ENCODE measurements at regions not wholly inside any gene's neighbourhood (a gene's known extent, or its start where the extent isn't known, plus 50 kb on each side); places are given as distances from the start of the nearest gene placed in this dataset.

DNA sequence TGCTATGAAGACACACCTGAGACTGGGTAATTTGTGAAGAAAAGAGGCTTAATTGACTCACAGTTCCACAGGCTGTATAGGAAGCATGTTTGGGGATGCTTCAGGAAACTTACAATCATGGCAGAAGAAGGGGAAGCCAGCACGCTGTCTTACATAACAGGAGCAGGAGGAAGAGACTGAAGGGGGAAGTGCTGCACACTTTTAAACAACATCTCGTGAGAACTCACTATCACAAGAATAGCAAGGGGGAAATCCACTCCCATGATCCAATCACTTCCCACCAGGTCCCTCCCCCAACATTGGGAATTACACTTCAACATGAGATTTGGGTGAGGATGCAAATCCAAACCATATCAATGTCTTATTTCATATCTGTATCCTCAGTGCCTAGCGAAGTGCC lies 307.2 kb downstream of the ATP23 start:
- peaks cover 0 to 16% (median 0%) of the 10 kb centered on the region in 11 experiments; a peak in 5 of 22 replicates for H3K9me3 ChIP-seq (replicated peaks in 1 of 11)
- H3K36me3 ChIP-seq: no peaks in the 10 kb centered on the region
- no peak for TF ChIP-seq Cebpa-rat (IDR thresholded peaks at IDR 0.05)
- peak overlapping the region in 2 of 11 experiments; percentile 26 to 28; a peak in 2 of 22 replicates for H3K4me2 ChIP-seq
- H4K20me1 ChIP-seq: no peaks in the 10 kb centered on the region
- H3K27me3 ChIP-seq: no peaks in the 10 kb centered on the region
- peaks cover 0 to 18% (median 9%) of the 10 kb centered on the region in 10 experiments; a peak in 13 of 20 replicates for H3K4me1 ChIP-seq
- no peak overlapping the region for H3K27ac ChIP-seq
- H3K9ac ChIP-seq: no peak overlapping the region
- no peak overlapping the region for H3K4me3 ChIP-seq

DNA sequence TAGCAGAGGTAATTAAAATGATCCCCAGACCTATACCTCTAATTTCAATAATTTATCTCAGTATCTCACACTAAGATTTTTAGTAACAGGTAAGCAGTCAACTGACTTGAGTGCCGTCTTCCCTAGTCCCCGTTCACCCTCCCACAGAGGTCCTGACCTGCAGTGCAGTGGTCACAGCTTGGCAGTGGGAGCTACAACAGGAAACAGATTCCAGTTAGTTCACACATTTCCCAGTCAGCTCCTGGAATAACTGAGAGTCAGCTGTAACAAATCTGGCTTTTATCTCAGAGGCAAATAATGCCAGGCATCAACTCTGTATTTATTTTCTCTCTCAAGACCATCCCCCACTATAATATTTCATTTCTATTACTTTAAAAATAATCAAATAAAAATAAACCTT lies 308.2 kb downstream of the ATP23 start:
- no peaks in the 10 kb centered on the region for H3K36me3 ChIP-seq
- no peak overlapping the region for H3K4me2 ChIP-seq
- TF ChIP-seq Cebpa-rat (IDR thresholded peaks at IDR 0.05): no peak
- H3K27ac ChIP-seq: no peak overlapping the region
- no peak overlapping the region for H3K9ac ChIP-seq
- no peaks in the 10 kb centered on the region for H4K20me1 ChIP-seq
- peaks cover 0 to 18% (median 9%) of the 10 kb centered on the region in 10 experiments; a peak in 13 of 20 replicates for H3K4me1 ChIP-seq
- H3K4me3 ChIP-seq: no peak overlapping the region
- no peaks in the 10 kb centered on the region for H3K27me3 ChIP-seq
- H3K9me3 ChIP-seq (replicated peaks in 1 of 11): peaks cover 0 to 16% (median 0%) of the 10 kb centered on the region in 11 experiments; a peak in 5 of 22 replicates

- H3K27me3 ChIP-seq: no peaks in the 10 kb centered on the region
- no peak overlapping the region for H3K9ac ChIP-seq
- H3K36me3 ChIP-seq: no peaks in the 10 kb centered on the region
- H3K9me3 ChIP-seq (replicated peaks in 1 of 11): peaks cover 0 to 16% (median 0%) of the 10 kb centered on the region in 11 experiments; a peak in 5 of 22 replicates
- H3K4me2 ChIP-seq: no peak overlapping the region
- H3K27ac ChIP-seq: no peak overlapping the region
- no peak for TF ChIP-seq Cebpa-rat (IDR thresholded peaks at IDR 0.05)
- peaks cover 0 to 18% (median 9%) of the 10 kb centered on the region in 10 experiments; a peak in 13 of 20 replicates for H3K4me1 ChIP-seq
- H3K4me3 ChIP-seq: no peak overlapping the region
- H4K20me1 ChIP-seq: no peaks in the 10 kb centered on the region
Measured at GRCh38 chr12:58250077-58250476, 308.7 kb downstream of the ATP23 start.

DNA sequence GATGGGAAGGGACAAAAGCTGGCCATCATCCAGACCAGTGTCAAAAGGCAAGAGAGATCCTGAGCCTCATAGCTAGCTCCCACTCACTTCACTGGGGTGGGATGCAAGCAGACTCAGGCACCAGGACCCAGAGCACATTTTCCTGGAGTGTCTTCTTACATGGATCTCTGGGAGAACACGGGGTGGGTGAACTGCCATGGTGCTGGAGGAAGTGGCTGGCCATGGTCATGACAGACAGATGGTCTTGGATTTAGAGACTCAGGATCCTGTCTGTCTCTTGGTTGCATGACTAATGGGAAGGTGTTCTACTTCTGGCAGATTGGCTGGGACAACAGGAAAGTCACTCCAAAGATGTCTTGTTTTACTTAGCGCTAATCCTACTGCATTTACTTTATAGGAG lies 311.5 kb downstream of the ATP23 start:
- Histone ChIP-seq H3K36me3 (no peaks in the 10 kb centered on the region), H3K4me3 (no peak overlapping the region), H3K27me3 (no peaks in the 10 kb centered on the region), H3K4me1 (peaks cover 0 to 18% (median 9%) of the 10 kb centered on the region in 10 experiments; a peak in 13 of 20 replicates), H3K27ac (no peak overlapping the region), H3K4me2 (peak overlapping the region in 8 of 11 experiments; percentile 21 to 53 (median 39); a peak in 16 of 22 replicates), H3K9ac (no peak overlapping the region), H4K20me1 (no peaks in the 10 kb centered on the region), H3K9me3 (replicated peaks in 1 of 11) (peaks cover 0 to 13% (median 0%) of the 10 kb centered on the region in 11 experiments; a peak in 5 of 22 replicates)
- no peak for TF ChIP-seq Cebpa-rat (IDR thresholded peaks at IDR 0.05)

DNA sequence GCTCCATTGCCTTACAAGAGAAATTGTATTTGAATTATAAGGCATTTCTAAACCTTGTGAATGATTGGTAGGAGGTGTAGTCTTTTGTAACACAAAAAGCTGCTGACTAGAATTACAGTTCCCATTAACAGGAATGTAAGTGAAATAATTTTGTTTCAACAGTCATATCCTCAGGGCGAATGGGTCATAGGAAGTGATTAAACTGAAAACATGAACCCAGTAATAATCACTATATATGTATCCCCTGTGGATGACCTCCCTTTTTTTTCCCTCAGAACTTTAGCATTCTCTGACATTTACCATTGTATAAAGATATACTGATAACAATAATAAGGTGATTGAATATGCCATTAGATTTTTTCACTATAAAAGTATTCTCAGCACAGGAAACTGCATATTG lies 312.3 kb downstream of the ATP23 start:
- Histone ChIP-seq H3K4me2 (no peak overlapping the region), H3K27me3 (no peaks in the 10 kb centered on the region), H3K36me3 (no peaks in the 10 kb centered on the region), H3K9ac (no peak overlapping the region), H3K4me3 (no peak overlapping the region), H3K4me1 (peaks cover 3 to 11% (median 9%) of the 10 kb centered on the region in 10 experiments; a peak in 13 of 20 replicates), H3K27ac (no peak overlapping the region), H3K9me3 (replicated peaks in 1 of 11) (peaks cover 0 to 7% (median 0%) of the 10 kb centered on the region in 11 experiments; a peak in 5 of 22 replicates), H4K20me1 (no peaks in the 10 kb centered on the region)
- TF ChIP-seq Cebpa-rat (IDR thresholded peaks at IDR 0.05): no peak

DNA sequence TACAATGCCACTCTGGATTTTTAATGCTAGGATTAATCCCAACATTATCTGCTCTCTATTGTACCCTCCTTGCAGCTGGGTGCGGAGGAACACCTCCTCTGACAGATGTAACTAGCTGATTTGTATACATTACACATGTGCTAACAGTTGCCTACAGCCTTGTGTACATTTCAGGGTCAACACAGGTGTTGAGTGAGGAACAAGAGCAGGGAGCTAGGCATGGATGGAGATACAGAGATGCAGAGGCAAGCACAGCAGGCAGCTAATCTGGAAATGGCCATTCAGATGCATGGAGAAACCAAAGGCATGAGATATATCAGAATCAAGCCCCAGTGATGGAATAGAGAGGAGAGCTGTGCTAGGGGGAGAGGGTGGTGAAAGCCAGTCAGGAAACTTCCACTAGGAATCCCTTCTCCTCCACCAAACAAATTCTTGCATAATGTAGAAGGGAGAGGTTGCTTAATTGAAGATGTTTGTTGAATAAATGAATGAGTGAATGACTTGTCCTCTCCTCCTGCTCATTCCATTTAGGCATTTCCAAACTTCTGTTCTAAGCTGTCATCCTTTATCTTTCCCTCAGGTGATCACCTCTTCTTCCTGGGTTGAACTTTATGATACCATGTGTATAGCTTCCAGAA lies 313.2 kb downstream of the ATP23 start:
- no peak for TF ChIP-seq Cebpa-rat (IDR thresholded peaks at IDR 0.05)
- Histone ChIP-seq H3K4me3 (no peak overlapping the region), H3K27me3 (no peaks in the 10 kb centered on the region), H4K20me1 (no peaks in the 10 kb centered on the region), H3K9me3 (replicated peaks in 1 of 11) (peaks cover 0 to 6% (median 0%) of the 10 kb centered on the region in 11 experiments; a peak in 2 of 22 replicates), H3K4me2 (no peak overlapping the region), H3K9ac (no peak overlapping the region), H3K36me3 (no peaks in the 10 kb centered on the region), H3K27ac (no peak overlapping the region), H3K4me1 (peaks cover 3 to 10% (median 9%) of the 10 kb centered on the region in 10 experiments; a peak in 12 of 20 replicates)

GRCh38 chr12:58262796-58263195 lies 321.4 kb downstream of the ATP23 start:
- no peak for TF ChIP-seq Cebpa-rat (IDR thresholded peaks at IDR 0.05)
- H3K4me2 ChIP-seq: no peak overlapping the region
- H3K9ac ChIP-seq: no peak overlapping the region
- H4K20me1 ChIP-seq: no peaks in the 10 kb centered on the region
- no peak overlapping the region for H3K4me3 ChIP-seq
- H3K9me3 ChIP-seq (replicated peaks in 1 of 11): peaks cover 0 to 24% (median 4%) of the 10 kb centered on the region in 11 experiments; a peak in 6 of 22 replicates
- no peaks in the 10 kb centered on the region for H3K36me3 ChIP-seq
- no peak overlapping the region for H3K27ac ChIP-seq
- peaks cover 0 to 12% (median 0%) of the 10 kb centered on the region in 10 experiments; a peak in 6 of 20 replicates for H3K4me1 ChIP-seq
- H3K27me3 ChIP-seq: no peaks in the 10 kb centered on the region

DNA sequence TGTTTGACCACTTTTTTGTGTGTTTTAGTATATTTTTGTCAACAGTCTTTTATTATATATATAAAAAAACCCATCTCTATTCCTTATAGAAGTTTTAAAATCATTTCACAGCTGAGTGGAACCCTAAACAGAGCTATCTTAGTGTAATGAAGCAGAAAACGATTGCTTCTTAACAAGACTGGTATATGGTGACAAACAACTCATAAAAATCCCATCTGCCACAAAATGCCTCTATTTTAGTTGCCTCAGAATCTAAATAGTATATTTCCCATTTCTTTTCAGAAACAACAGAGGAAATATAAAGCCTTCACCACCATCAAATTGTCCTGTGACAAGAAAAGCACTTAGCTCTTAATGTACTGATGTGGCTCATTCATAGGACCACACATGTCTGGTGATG lies 322.4 kb downstream of the ATP23 start:
- Histone ChIP-seq H4K20me1 (no peaks in the 10 kb centered on the region), H3K4me1 (peaks cover 0 to 19% (median 0%) of the 10 kb centered on the region in 10 experiments; a peak in 7 of 20 replicates), H3K9ac (no peak overlapping the region), H3K36me3 (no peaks in the 10 kb centered on the region), H3K27ac (no peak overlapping the region), H3K9me3 (replicated peaks in 1 of 11) (peaks cover 0 to 24% (median 4%) of the 10 kb centered on the region in 11 experiments; a peak in 6 of 22 replicates), H3K27me3 (no peaks in the 10 kb centered on the region), H3K4me3 (no peak overlapping the region), H3K4me2 (no peak overlapping the region)
- TF ChIP-seq Cebpa-rat (IDR thresholded peaks at IDR 0.05): no peak

- Histone ChIP-seq H4K20me1 (no peaks in the 10 kb centered on the region), H3K9ac (no peak overlapping the region), H3K4me1 (peaks cover 0 to 44% (median 0%) of the 10 kb centered on the region in 10 experiments; a peak in 7 of 20 replicates), H3K27me3 (no peaks in the 10 kb centered on the region), H3K4me2 (peak overlapping the region in 3 of 11 experiments; percentile 33 to 56 (median 39); a peak in 5 of 22 replicates), H3K27ac (peak overlapping the region in 1 of 11 experiments; percentile 20; a peak in 1 of 22 replicates), H3K4me3 (no peak overlapping the region), H3K36me3 (no peaks in the 10 kb centered on the region), H3K9me3 (replicated peaks in 1 of 11) (peaks cover 0 to 24% (median 4%) of the 10 kb centered on the region in 11 experiments; a peak in 6 of 22 replicates)
- TF ChIP-seq Cebpa-rat (IDR thresholded peaks at IDR 0.05): no peak
Measured at GRCh38 chr12:58268069-58268468, 326.7 kb downstream of the ATP23 start.
